OCI-LY1 (cell line): ENCODE measurements at regions not wholly inside any gene's neighbourhood (a gene's known extent, or its start where the extent isn't known, plus 50 kb on each side); places are given as distances from the start of the nearest gene placed in this dataset.
A peak's percentile ranks its signal among the peaks of the same experiment; 100 is the strongest.

ENCODE experiments used
- EZH2 ChIP-seq: fragments of 200-600 bp; sonication (generic), shearing (Covaris generic); IDR thresholded peaks from 2 replicates; pipeline ENCODE4 v1.8.0; 2017; ENCODE audit warnings: borderline replicate concordance, mixed run types, mild to moderate bottlenecking, antibody characterized with exemption, low read length, moderate library complexity, mixed read lengths
- TF ChIP-seq, protein P1 (sequence below): fragments of 200-600 bp; sonication (generic), shearing (Covaris generic); IDR thresholded peaks from 2 replicates; pipeline ENCODE4 v1.5.1; 2017; ENCODE audit warnings: mild to moderate bottlenecking, antibody characterized with exemption, low read length, moderate library complexity, mixed read lengths

DNA sequence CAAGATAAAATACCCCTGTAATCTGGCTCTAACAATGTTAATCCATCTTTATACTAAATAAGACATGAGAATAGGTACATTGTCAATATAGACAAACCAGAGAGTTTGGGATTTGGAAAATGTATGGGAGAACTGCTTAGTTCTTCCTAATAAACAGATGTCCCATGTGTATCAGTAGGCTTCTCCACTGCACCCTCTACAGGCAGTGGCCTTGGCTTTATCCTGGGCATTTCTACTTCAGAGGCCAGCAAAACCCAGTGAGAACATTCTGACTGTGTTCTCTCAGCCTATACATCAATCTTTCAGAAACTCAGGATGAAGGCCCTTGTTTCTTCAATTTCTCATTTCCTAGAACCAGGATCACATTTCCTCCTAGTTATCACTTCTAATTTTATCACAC is 1167.5 kb upstream of the ACVR2A start:
- TF ChIP-seq, protein P1, sequence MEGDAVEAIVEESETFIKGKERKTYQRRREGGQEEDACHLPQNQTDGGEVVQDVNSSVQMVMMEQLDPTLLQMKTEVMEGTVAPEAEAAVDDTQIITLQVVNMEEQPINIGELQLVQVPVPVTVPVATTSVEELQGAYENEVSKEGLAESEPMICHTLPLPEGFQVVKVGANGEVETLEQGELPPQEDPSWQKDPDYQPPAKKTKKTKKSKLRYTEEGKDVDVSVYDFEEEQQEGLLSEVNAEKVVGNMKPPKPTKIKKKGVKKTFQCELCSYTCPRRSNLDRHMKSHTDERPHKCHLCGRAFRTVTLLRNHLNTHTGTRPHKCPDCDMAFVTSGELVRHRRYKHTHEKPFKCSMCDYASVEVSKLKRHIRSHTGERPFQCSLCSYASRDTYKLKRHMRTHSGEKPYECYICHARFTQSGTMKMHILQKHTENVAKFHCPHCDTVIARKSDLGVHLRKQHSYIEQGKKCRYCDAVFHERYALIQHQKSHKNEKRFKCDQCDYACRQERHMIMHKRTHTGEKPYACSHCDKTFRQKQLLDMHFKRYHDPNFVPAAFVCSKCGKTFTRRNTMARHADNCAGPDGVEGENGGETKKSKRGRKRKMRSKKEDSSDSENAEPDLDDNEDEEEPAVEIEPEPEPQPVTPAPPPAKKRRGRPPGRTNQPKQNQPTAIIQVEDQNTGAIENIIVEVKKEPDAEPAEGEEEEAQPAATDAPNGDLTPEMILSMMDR: peak; percentile 23; the same call in 1 of the 2 replicates
- TF ChIP-seq EZH2: no peak
